IMR-90 (cell line): ENCODE measurements at regions not wholly inside any gene's neighbourhood (a gene's known extent, or its start where the extent isn't known, plus 50 kb on each side); places are given as distances from the start of the nearest gene placed in this dataset.

ENCODE experiments used
- ATAC-seq: fragments of 200-7000 bp; cut with Tn5 transposase; 2 replicates; pipeline ENCODE4 v1.9.1; 2020; ENCODE audit warnings: low read depth, mild to moderate bottlenecking, moderate library complexity
- BruUV-seq: library from RNA; stranded (reverse); fragments of 400-500 nt; replicated peaks from 2 replicates; lab custom pipeline; 2021; lab: Mats Ljungman, UMichigan
- CTCF ChIA-PET: fragments of 300-600 bp; formaldehyde crosslinking; extraction: SDS; loops from one replicate; lab custom pipeline; 2021; ENCODE audit warnings: antibody characterized with exemption; lab: Yijun Ruan, JAX
- POLR2A ChIA-PET: fragments of 300-600 bp; sonication (Branson Sonifier 250); formaldehyde crosslinking; loops from one replicate; lab custom pipeline; 2022; ENCODE audit warnings: antibody characterized with exemption; ENCODE audit not compliant: unreplicated experiment; lab: Charles Lee
- DNase-seq: peaks from one replicate; pipeline ENCODE4 v3.0.0; 2013
- H2AFZ ChIP-seq: replicated peaks from 2 replicates; pipeline ENCODE3; 2013; ENCODE audit warnings: low read length, mild to moderate bottlenecking; ENCODE audit not compliant: poor library complexity
- H2AK5ac ChIP-seq: 2 replicates; pipeline ENCODE4 v1.6.1; 2013; ENCODE audit warnings: low read depth, low read length, inconsistent platforms
- H2AK9ac ChIP-seq: replicated peaks from 2 replicates; pipeline ENCODE3; 2013; ENCODE audit warnings: mild to moderate bottlenecking, low read depth, low read length, moderate library complexity; ENCODE audit not compliant: poor library complexity
- H2BK120ac ChIP-seq: 2 replicates; pipeline ENCODE4 v1.6.1; 2013; ENCODE audit warnings: low read depth, low read length, inconsistent platforms
- H2BK15ac ChIP-seq: 3 replicates; pipeline ENCODE4 v1.6.1; 2013; ENCODE audit warnings: low read depth, low read length, inconsistent platforms
- H2BK20ac ChIP-seq: 2 replicates; pipeline ENCODE4 v1.6.1; 2013; ENCODE audit warnings: low read depth, mild to moderate bottlenecking, inconsistent platforms, low read length, moderate library complexity
- H2BK5ac ChIP-seq: 2 replicates; pipeline ENCODE4 v1.6.1; 2013; ENCODE audit warnings: mild to moderate bottlenecking, low read depth, low read length, inconsistent platforms; ENCODE audit not compliant: poor library complexity, severe bottlenecking
- H3K14ac ChIP-seq: replicated peaks from 2 replicates; pipeline ENCODE4 v1.6.1; 2013; ENCODE audit warnings: low read depth, low read length, inconsistent platforms
- H3K18ac ChIP-seq: 2 replicates; pipeline ENCODE4 v1.6.1; 2013; ENCODE audit warnings: low read depth, low read length, control low read depth
- H3K23ac ChIP-seq: 2 replicates; pipeline ENCODE4 v1.6.1; 2013; ENCODE audit warnings: low read depth, low read length, inconsistent platforms
- H3K27ac ChIP-seq: 2 replicates; pipeline ENCODE4 v1.5.1; 2013; ENCODE audit warnings: mild to moderate bottlenecking, control low read depth, low read length; ENCODE audit not compliant: insufficient read depth
- H3K27me3 ChIP-seq: 2 replicates; pipeline ENCODE4 v1.6.1; 2013; ENCODE audit warnings: low read length; ENCODE audit not compliant: control insufficient read depth, insufficient read depth
- H3K36me3 ChIP-seq: 2 replicates; pipeline ENCODE4 v1.6.1; 2013; ENCODE audit warnings: low read length, mixed read lengths; ENCODE audit not compliant: control insufficient read depth, insufficient read depth
- H3K4ac ChIP-seq: 2 replicates; pipeline ENCODE4 v1.6.1; 2013; ENCODE audit warnings: low read depth, low read length, inconsistent platforms
- H3K4me1 ChIP-seq: 2 replicates; pipeline ENCODE4 v1.6.1; 2013; ENCODE audit warnings: low read length, mixed read lengths; ENCODE audit not compliant: control insufficient read depth, insufficient read depth
- H3K4me2 ChIP-seq: 2 replicates; pipeline ENCODE4 v1.6.1; 2013; ENCODE audit warnings: low read depth, mild to moderate bottlenecking, control low read depth, low read length, moderate library complexity
- H3K4me3 ChIP-seq: 2 replicates; pipeline ENCODE4 v1.5.1; 2013; ENCODE audit warnings: low read depth, mild to moderate bottlenecking, control low read depth, low read length, moderate library complexity; ENCODE audit not compliant: insufficient read depth
- H3K56ac ChIP-seq: 2 replicates; pipeline ENCODE4 v1.6.1; 2013; ENCODE audit warnings: low read length, inconsistent platforms; ENCODE audit not compliant: insufficient read depth; ENCODE audit errors: extremely low read depth
- H3K79me1 ChIP-seq, 2 experiments: 2 replicates each; pipeline ENCODE4 v1.6.1; 2013; ENCODE audit warnings: low read length in 2 of 2, inconsistent platforms in 1 of 2, low read depth in 1 of 2
- H3K9ac ChIP-seq: 2 replicates; pipeline ENCODE4 v1.6.1; 2013; ENCODE audit warnings: low read depth, low read length, control low read depth
- H3K9me1 ChIP-seq: 2 replicates; pipeline ENCODE4 v1.6.1; 2013; ENCODE audit warnings: low read length, inconsistent platforms; ENCODE audit not compliant: insufficient read depth
- H3K9me3 ChIP-seq: 2 replicates; pipeline ENCODE4 v1.6.1; 2013; ENCODE audit warnings: low read length; ENCODE audit not compliant: control insufficient read depth, insufficient read depth
- H4K20me1 ChIP-seq: 2 replicates; pipeline ENCODE4 v1.6.1; 2013; ENCODE audit warnings: low read length, inconsistent platforms; ENCODE audit not compliant: insufficient read depth
- H4K5ac ChIP-seq: 2 replicates; pipeline ENCODE4 v1.6.1; 2013; ENCODE audit warnings: mild to moderate bottlenecking, low read depth, low read length, control low read depth
- H4K8ac ChIP-seq, 2 experiments: 2 replicates each; pipeline ENCODE4 v1.6.1; 2013; ENCODE audit warnings: low read depth in 2 of 2, low read length in 2 of 2, control low read depth in 1 of 2, inconsistent platforms in 1 of 2
- H4K91ac ChIP-seq: 2 replicates; pipeline ENCODE4 v1.6.1; 2013; ENCODE audit warnings: low read depth, low read length, inconsistent platforms; ENCODE audit not compliant: insufficient read depth
- CHD1 ChIP-seq: IDR thresholded peaks from 2 replicates; pipeline ENCODE4 v1.6.1; 2012; ENCODE audit warnings: low read depth, low read length, improper control_type of control experiment
- ELK1 ChIP-seq: fragments of 150-350 bp; IDR thresholded peaks from 2 replicates; pipeline ENCODE4 v1.6.1; 2016; ENCODE audit warnings: low read depth, mild to moderate bottlenecking, low read length, moderate library complexity, borderline replicate concordance
- FOS ChIP-seq: fragments of 150-350 bp; IDR thresholded peaks from 2 replicates; pipeline ENCODE4 v1.6.1; 2016; ENCODE audit warnings: low read depth, low read length
- MAZ ChIP-seq: IDR thresholded peaks from 2 replicates; pipeline ENCODE4 v1.6.1; 2012; ENCODE audit warnings: low read depth, mild to moderate bottlenecking, low read length, improper control_type of control experiment, moderate library complexity, borderline replicate concordance
- NFE2L2 ChIP-seq: fragments of 150-350 bp; IDR thresholded peaks from 2 replicates; pipeline ENCODE4 v1.6.1; 2016; ENCODE audit warnings: low read depth, mild to moderate bottlenecking, low read length
- RAD21 ChIP-seq: IDR thresholded peaks from 2 replicates; pipeline ENCODE4 v1.6.1; 2012; ENCODE audit warnings: low read length, improper control_type of control experiment
- SMC3 ChIP-seq: fragments of 150-350 bp; IDR thresholded peaks from 2 replicates; pipeline ENCODE4 v1.6.1; 2016; ENCODE audit warnings: low read depth, mild to moderate bottlenecking, antibody characterized with exemption, low read length, moderate library complexity
- WGBS, 2 experiments: methylation state at CpG; one replicate each; pipeline versions ENCODE4 v1.1.5 to v1.1.7; 2013; ENCODE audit warnings: missing lambda C conversion rate in 2 of 2; ENCODE audit not compliant: insufficient read length in 1 of 2; ENCODE audit errors: extremely low coverage in 2 of 2; 5-methylcytosine and 5-hydroxymethylcytosine counted together
- dilution Hi-C: fragments of 300-500 bp; cut with HindIII; formaldehyde crosslinking; loops from one replicate; pipeline ENCODE4 v1.14.3; 2018; ENCODE audit warnings: low sequenced_read_pairs; ENCODE audit not compliant: unreplicated experiment
- in situ Hi-C: fragments of 300-500 bp; cut with MboI; formaldehyde crosslinking; loops from 3 replicates; pipeline ENCODE4 v1.14.3; 2019; ENCODE audit warnings: low sequenced_read_pairs, inconsistent platforms, mixed read lengths
- intact Hi-C: fragments of 100-400 bp; cut with micrococcal nuclease; formaldehyde crosslinking; loops from 2 replicates; pipeline ENCODE4 v1.10.0; 2022

DNA sequence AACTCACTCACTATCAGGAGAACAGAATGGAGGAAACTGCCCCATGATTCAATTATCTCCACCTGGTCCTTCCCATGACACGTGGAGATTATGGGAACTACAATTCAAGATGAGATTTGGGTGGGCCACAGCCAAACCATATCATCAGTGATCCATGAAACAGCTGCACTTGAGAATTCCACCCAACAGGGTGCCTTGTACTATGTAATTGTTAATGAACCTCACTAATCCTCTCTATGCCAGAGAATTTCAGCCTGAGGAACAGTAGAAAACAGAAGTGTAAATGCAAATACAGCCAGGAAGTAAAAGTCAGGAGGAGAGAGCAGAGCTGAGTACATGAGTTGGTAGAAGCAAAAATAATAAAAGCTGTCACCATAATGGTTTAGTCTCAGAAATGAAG, 261.4 kb downstream of the EPHA4 start:
- no peaks in the 10 kb centered on the region for H3K36me3 ChIP-seq
- no peak overlapping the region for H2BK15ac ChIP-seq
- BruUV-seq: no TSS peak
- no peak for TF ChIP-seq MAZ
- no peak for TF ChIP-seq NFE2L2
- TF ChIP-seq FOS: no peak
- TF ChIP-seq ELK1: no peak
- no peak for TF ChIP-seq RAD21
- TF ChIP-seq CHD1: no peak
- TF ChIP-seq SMC3: no peak
- no peak overlapping the region for H3K27ac ChIP-seq
- H4K5ac ChIP-seq: no peak overlapping the region
- no CpG with 5 or more reads among the region's 1 CpG for WGBS, 2 experiments
- no peaks in the 10 kb centered on the region for H3K27me3 ChIP-seq
- no peaks in the 10 kb centered on the region for H3K9me1 ChIP-seq
- no peak for DNase-seq
- no peak overlapping the region for H2BK120ac ChIP-seq
- dilution Hi-C loops: no loop called here
- no peak overlapping the region for H2AK9ac ChIP-seq
- H2AFZ ChIP-seq: no peak overlapping the region
- H3K4ac ChIP-seq: no peak overlapping the region
- H3K56ac ChIP-seq: no peak overlapping the region
- H3K4me3 ChIP-seq: no peak overlapping the region
- H2BK5ac ChIP-seq: no peak overlapping the region
- no peak overlapping the region for H4K8ac ChIP-seq
- ChIA-PET POLR2A (no interaction called here), CTCF (no interaction called here)
- no peak overlapping the region for H3K23ac ChIP-seq
- H4K91ac ChIP-seq: no peak overlapping the region
- no peak overlapping the region for H3K18ac ChIP-seq
- H3K9me3 ChIP-seq: no peaks in the 10 kb centered on the region
- no peak overlapping the region for H3K4me2 ChIP-seq
- intact Hi-C loops: no loop called here
- H3K79me1 ChIP-seq: no peaks in the 10 kb centered on the region
- H2BK20ac ChIP-seq: no peak overlapping the region
- ATAC-seq: no peak
- no peak overlapping the region for H2AK5ac ChIP-seq
- H4K20me1 ChIP-seq: no peaks in the 10 kb centered on the region
- no peak overlapping the region for H3K14ac ChIP-seq
- H3K9ac ChIP-seq: no peak overlapping the region
- in situ Hi-C loops: no loop called here
- H3K4me1 ChIP-seq: peaks cover 3% of the 10 kb centered on the region; the same call in 1 of the 2 replicates
